ENCODE measurements at regions not wholly inside any gene's neighbourhood (a gene's known extent, or its start where the extent isn't known, plus 50 kb on each side); places are given as distances from the start of the nearest gene placed in this dataset.

DNA sequence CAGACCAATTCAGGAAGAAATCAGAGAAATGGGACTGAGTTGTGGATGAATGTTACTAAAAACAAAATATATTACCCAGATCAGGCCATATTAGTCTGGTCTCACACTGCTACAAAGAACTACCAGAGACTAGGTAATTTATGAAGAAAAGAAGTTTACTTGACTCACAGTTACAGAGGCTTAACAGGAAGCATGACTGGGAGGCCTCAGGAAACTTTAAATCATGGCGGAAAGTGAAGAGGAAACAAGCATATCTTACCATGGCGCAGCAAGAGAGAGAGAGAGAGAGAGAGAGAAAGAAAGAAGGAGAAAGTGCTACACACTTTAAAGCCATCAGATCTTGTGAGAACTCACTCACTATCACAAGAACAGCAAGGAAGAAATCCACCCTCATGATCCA is 636.8 kb upstream of the GRM3 start (continued):
- TF ChIP-seq REST (IDR thresholded peaks at IDR 0.05; ENCODE audit: borderline replicate concordance): no peak
- no peak for TF ChIP-seq REST (CRISPR knock-in tag; IDR thresholded peaks at IDR 0.05; ENCODE audit: low read depth)
- TF ChIP-seq, protein P1, sequence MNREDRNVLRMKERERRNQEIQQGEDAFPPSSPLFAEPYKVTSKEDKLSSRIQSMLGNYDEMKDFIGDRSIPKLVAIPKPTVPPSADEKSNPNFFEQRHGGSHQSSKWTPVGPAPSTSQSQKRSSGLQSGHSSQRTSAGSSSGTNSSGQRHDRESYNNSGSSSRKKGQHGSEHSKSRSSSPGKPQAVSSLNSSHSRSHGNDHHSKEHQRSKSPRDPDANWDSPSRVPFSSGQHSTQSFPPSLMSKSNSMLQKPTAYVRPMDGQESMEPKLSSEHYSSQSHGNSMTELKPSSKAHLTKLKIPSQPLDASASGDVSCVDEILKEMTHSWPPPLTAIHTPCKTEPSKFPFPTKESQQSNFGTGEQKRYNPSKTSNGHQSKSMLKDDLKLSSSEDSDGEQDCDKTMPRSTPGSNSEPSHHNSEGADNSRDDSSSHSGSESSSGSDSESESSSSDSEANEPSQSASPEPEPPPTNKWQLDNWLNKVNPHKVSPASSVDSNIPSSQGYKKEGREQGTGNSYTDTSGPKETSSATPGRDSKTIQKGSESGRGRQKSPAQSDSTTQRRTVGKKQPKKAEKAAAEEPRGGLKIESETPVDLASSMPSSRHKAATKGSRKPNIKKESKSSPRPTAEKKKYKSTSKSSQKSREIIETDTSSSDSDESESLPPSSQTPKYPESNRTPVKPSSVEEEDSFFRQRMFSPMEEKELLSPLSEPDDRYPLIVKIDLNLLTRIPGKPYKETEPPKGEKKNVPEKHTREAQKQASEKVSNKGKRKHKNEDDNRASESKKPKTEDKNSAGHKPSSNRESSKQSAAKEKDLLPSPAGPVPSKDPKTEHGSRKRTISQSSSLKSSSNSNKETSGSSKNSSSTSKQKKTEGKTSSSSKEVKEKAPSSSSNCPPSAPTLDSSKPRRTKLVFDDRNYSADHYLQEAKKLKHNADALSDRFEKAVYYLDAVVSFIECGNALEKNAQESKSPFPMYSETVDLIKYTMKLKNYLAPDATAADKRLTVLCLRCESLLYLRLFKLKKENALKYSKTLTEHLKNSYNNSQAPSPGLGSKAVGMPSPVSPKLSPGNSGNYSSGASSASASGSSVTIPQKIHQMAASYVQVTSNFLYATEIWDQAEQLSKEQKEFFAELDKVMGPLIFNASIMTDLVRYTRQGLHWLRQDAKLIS (CRISPR knock-in tag; IDR thresholded peaks at IDR 0.05): no peak
- TF ChIP-seq TAF15 (IDR thresholded peaks at IDR 0.05; ENCODE audit: low read depth, low read length): no peak
- no peak for TF ChIP-seq ZNF740 (CRISPR knock-in tag; IDR thresholded peaks at IDR 0.05)
- no peak for TF ChIP-seq ZNF740 (tag; IDR thresholded peaks at IDR 0.05)
- TF ChIP-seq AFF1 (IDR thresholded peaks at IDR 0.05; ENCODE audit: low read depth in 1 of 2, partially characterized antibody in 2 of 2): no peak

All from K562 (cell line).